Inferior parietal cortex (tissue), 1 donor: ENCODE measurements at regions not wholly inside any gene's neighbourhood (a gene's known extent, or its start where the extent isn't known, plus 50 kb on each side); places are given as distances from the start of the nearest gene placed in this dataset.
"Not testable (repeated sequence)": the region's sequence is repeated elsewhere in the genome, so short reads cannot be mapped to it uniquely, and the experiment has no call there.

Source experiments
- DNase-seq: peaks from one replicate; pipeline ENCODE4 v3.0.0-alpha.2; 2016; ENCODE audit errors: extremely low spot score

GRCh38 chr9:88813638-88814209, 177.5 kb upstream of the S1PR3 start:
- peak; percentile 30 for DNase-seq

GRCh38 chr9:88814577-88814976, 176.7 kb upstream of the S1PR3 start:
- DNase-seq: peak; percentile 60

GRCh38 chr9:88816141-88816540, 175.1 kb upstream of the S1PR3 start:
- DNase-seq: no peak

- no peak for DNase-seq
These were observed 174.7 kb upstream of the S1PR3 start for GRCh38 chr9:88816591-88816990.

- no peak for DNase-seq
These were observed 173.6 kb upstream of the S1PR3 start for GRCh38 chr9:88817628-88818027.

GRCh38 chr9:88818495-88819201, 172.6 kb upstream of the S1PR3 start:
- DNase-seq: no peak

- DNase-seq: no peak
These were observed 171.8 kb upstream of the S1PR3 start for GRCh38 chr9:88819476-88819875.

- no peak for DNase-seq
These were observed 171.2 kb upstream of the S1PR3 start for GRCh38 chr9:88820055-88820454.

- DNase-seq: no peak
These were observed 170.1 kb upstream of the S1PR3 start for GRCh38 chr9:88821033-88821745.

- no peak for DNase-seq
These were observed 169.5 kb upstream of the S1PR3 start for GRCh38 chr9:88821746-88822106.

GRCh38 chr9:88824711-88825110, 166.6 kb upstream of the S1PR3 start:
- DNase-seq: no peak

- no peak for DNase-seq
These were observed 165.1 kb upstream of the S1PR3 start for GRCh38 chr9:88826181-88826580.

GRCh38 chr9:88826771-88827181, 164.5 kb upstream of the S1PR3 start:
- no peak for DNase-seq

- DNase-seq: no peak
These were observed 163.2 kb upstream of the S1PR3 start for GRCh38 chr9:88828018-88828417.

GRCh38 chr9:88828492-88828974, 162.7 kb upstream of the S1PR3 start:
- no peak for DNase-seq

- no peak for DNase-seq
These were observed 162.0 kb upstream of the S1PR3 start for GRCh38 chr9:88829276-88829675.

GRCh38 chr9:88831713-88832407, 159.4 kb upstream of the S1PR3 start:
- DNase-seq: no peak

- DNase-seq: no peak
These were observed 157.3 kb upstream of the S1PR3 start for GRCh38 chr9:88833946-88834345.

- no peak for DNase-seq
These were observed 156.2 kb upstream of the S1PR3 start for GRCh38 chr9:88835038-88835466.

GRCh38 chr9:88835772-88836171, 155.5 kb upstream of the S1PR3 start:
- no peak for DNase-seq

- no peak for DNase-seq
These were observed 153.5 kb upstream of the S1PR3 start for GRCh38 chr9:88837731-88838130.

- not testable (repeated sequence) for DNase-seq
These were observed 141.4 kb upstream of the S1PR3 start for GRCh38 chr9:88849878-88850277.
